Ovary (tissue), 3 donors: ENCODE measurements at regions not wholly inside any gene's neighbourhood (a gene's known extent, or its start where the extent isn't known, plus 50 kb on each side); places are given as distances from the start of the nearest gene placed in this dataset.

Experiments used
- CTCF ChIP-seq, 3 donors: fragments of 450-650 bp in 2 of 3; fragments of 200-600 bp in 1 of 3; IDR thresholded peaks; one replicate each; pipeline versions ENCODE4 v1.5.1 to v1.8.0; 2016 to 2022; ENCODE audit warnings: antibody characterized with exemption in 3 of 3, mild to moderate bottlenecking in 1 of 3
- POLR2A ChIP-seq: fragments of 450-650 bp; IDR thresholded peaks from one replicate; pipeline ENCODE4 v1.6.1; 2017; ENCODE audit warnings: antibody characterized with exemption, mild to moderate bottlenecking, moderate library complexity
- donor health status: DM: no; HTN: no; CAD: no.

DNA sequence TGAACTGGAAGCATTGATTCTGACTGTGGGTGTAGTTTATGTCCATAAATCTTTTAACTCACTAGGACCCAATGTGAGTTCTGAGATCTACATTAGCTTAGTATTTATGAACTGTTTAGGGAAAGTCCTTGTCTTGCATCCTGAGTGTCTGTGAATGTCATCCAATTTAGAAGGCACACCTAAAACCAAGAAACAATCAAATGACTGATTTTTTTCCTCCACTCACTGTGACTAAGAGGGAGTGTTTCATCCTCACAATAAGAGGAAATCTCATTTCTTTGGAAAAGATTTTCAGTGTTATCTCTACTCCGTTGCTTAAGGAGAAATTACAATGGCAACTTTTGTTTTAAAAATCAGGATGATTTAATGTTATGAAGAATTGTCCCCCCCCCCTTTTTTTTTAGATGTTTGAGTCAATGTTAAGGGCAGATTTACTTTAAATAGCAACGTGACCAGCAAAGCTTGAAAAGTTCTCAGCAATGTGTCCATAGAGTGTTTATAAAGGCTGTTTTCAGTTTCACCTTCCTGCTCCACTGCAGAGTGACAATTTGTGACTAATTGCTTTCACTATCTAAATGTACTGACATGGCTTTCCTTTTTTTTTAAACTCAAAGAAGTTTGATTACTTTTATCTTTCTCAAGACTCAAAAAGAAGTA, 173.0 kb downstream of the SPCS3 start:
- TF ChIP-seq POLR2A: no peak
- TF ChIP-seq CTCF (IDR thresholded peaks at IDR 0.05): no peak
